Glutamatergic neuron (in vitro differentiated cells): ENCODE measurements at regions not wholly inside any gene's neighbourhood (a gene's known extent, or its start where the extent isn't known, plus 50 kb on each side); places are given as distances from the start of the nearest gene placed in this dataset.

ENCODE experiments used
- DNase-seq: peaks from one replicate; pipeline ENCODE4 v3.0.0; 2022
- H3K27ac Mint-ChIP-seq: one replicate; pipeline ENCODE4 v1.8.0; 2020; ENCODE audit warnings: mild to moderate bottlenecking, mixed read lengths, inconsistent platforms; ENCODE audit not compliant: unreplicated experiment
- H3K27me3 Mint-ChIP-seq: one replicate; pipeline ENCODE4 v1.8.0; 2020; ENCODE audit warnings: mild to moderate bottlenecking, moderate library complexity, mixed read lengths, inconsistent platforms; ENCODE audit not compliant: unreplicated experiment
- H3K36me3 Mint-ChIP-seq: one replicate; pipeline ENCODE4 v1.8.0; 2020; ENCODE audit warnings: mild to moderate bottlenecking, mixed read lengths, inconsistent platforms; ENCODE audit not compliant: unreplicated experiment
- H3K4me1 Mint-ChIP-seq: one replicate; pipeline ENCODE4 v1.8.0; 2020; ENCODE audit warnings: mild to moderate bottlenecking, low read depth, mixed read lengths, inconsistent platforms; ENCODE audit not compliant: unreplicated experiment
- H3K4me3 Mint-ChIP-seq: one replicate; pipeline ENCODE4 v1.8.0; 2020; ENCODE audit warnings: mild to moderate bottlenecking, mixed read lengths, inconsistent platforms; ENCODE audit not compliant: unreplicated experiment
- H3K9me3 Mint-ChIP-seq: one replicate; pipeline ENCODE4 v1.8.0; 2020; ENCODE audit warnings: mild to moderate bottlenecking, moderate library complexity, mixed read lengths, inconsistent platforms; ENCODE audit not compliant: unreplicated experiment
- CTCF ChIP-seq: fragments of 200-600 bp; sonication (generic); IDR thresholded peaks from one replicate; pipeline ENCODE4 v1.5.0; 2021; ENCODE audit not compliant: partially characterized antibody, unreplicated experiment

- Mint-ChIP-seq H3K27me3 (no peaks in the 10 kb centered on the region), H3K27ac (no peak overlapping the region), H3K4me3 (no peak overlapping the region), H3K4me1 (no peaks in the 10 kb centered on the region), H3K9me3 (peaks cover 6% of the 10 kb centered on the region), H3K36me3 (no peaks in the 10 kb centered on the region)
- DNase-seq: no peak
- no peak for TF ChIP-seq CTCF
These were observed 70.7 kb upstream of the ZNF644 start for GRCh38 chr1:91092503-91092902.

- TF ChIP-seq CTCF: no peak
- H3K4me1 Mint-ChIP-seq: no peaks in the 10 kb centered on the region
These were observed 70.0 kb upstream of the ZNF644 start for GRCh38 chr1:91091812-91092211.

GRCh38 chr1:91080650-91081049 lies 58.8 kb upstream of the ZNF644 start:
- H3K4me3 Mint-ChIP-seq: no peak overlapping the region
- TF ChIP-seq CTCF: no peak
- no peaks in the 10 kb centered on the region for H3K4me1 Mint-ChIP-seq
- DNase-seq: no peak
- H3K27ac Mint-ChIP-seq: no peak overlapping the region
- H3K9me3 Mint-ChIP-seq: no peaks in the 10 kb centered on the region
- H3K36me3 Mint-ChIP-seq: no peaks in the 10 kb centered on the region
- H3K27me3 Mint-ChIP-seq: no peaks in the 10 kb centered on the region

More at GRCh38 chr1:91091812-91092211, 70.0 kb upstream of the ZNF644 start:
- no peaks in the 10 kb centered on the region for H3K27me3 Mint-ChIP-seq
- no peak overlapping the region for H3K4me3 Mint-ChIP-seq
- DNase-seq: no peak
- H3K9me3 Mint-ChIP-seq: peaks cover 6% of the 10 kb centered on the region
- H3K36me3 Mint-ChIP-seq: no peaks in the 10 kb centered on the region
- H3K27ac Mint-ChIP-seq: no peak overlapping the region

- Mint-ChIP-seq H3K36me3 (no peaks in the 10 kb centered on the region), H3K27ac (no peak overlapping the region), H3K27me3 (no peaks in the 10 kb centered on the region), H3K4me3 (no peak overlapping the region), H3K4me1 (no peaks in the 10 kb centered on the region), H3K9me3 (no peaks in the 10 kb centered on the region)
- no peak for DNase-seq
- TF ChIP-seq CTCF: no peak
These were observed 57.0 kb upstream of the ZNF644 start for GRCh38 chr1:91078859-91079258.

GRCh38 chr1:91076834-91077233 lies 55.0 kb upstream of the ZNF644 start:
- no peak for DNase-seq
- no peaks in the 10 kb centered on the region for H3K4me1 Mint-ChIP-seq
- H3K27ac Mint-ChIP-seq: no peak overlapping the region
- H3K9me3 Mint-ChIP-seq: no peaks in the 10 kb centered on the region
- H3K27me3 Mint-ChIP-seq: peaks cover 3% of the 10 kb centered on the region
- H3K4me3 Mint-ChIP-seq: no peak overlapping the region
- no peak for TF ChIP-seq CTCF
- no peaks in the 10 kb centered on the region for H3K36me3 Mint-ChIP-seq
